Adrenal gland (tissue), 5 donors: ENCODE measurements at regions not wholly inside any gene's neighbourhood (a gene's known extent, or its start where the extent isn't known, plus 50 kb on each side); places are given as distances from the start of the nearest gene placed in this dataset.
"Not testable (repeated sequence)": the region's sequence is repeated elsewhere in the genome, so short reads cannot be mapped to it uniquely, and the experiment has no call there.

Experiments used
- POLR2A ChIP-seq, 2 donors: fragments of 450-650 bp; IDR thresholded peaks; one replicate each; pipeline ENCODE4 v1.6.1; 2017; ENCODE audit warnings: antibody characterized with exemption in 2 of 2, mild to moderate bottlenecking in 2 of 2, moderate library complexity in 1 of 2
- TF ChIP-seq, protein P1 (sequence below), 6 experiments: fragments of 450-650 bp in 4 of 6; fragments of 200-600 bp in 2 of 6; sonication (generic) in 1 of 6; IDR thresholded peaks; 1 replicate in 5 of 6; 2 replicates in 1 of 6; pipeline versions ENCODE4 v1.5.1 to v1.8.0; 2016 to 2021; ENCODE audit warnings: antibody characterized with exemption in 6 of 6, mild to moderate bottlenecking in 2 of 6, moderate library complexity in 1 of 6
- donor health status: DM: no; HTN: no; CAD: no.

DNA sequence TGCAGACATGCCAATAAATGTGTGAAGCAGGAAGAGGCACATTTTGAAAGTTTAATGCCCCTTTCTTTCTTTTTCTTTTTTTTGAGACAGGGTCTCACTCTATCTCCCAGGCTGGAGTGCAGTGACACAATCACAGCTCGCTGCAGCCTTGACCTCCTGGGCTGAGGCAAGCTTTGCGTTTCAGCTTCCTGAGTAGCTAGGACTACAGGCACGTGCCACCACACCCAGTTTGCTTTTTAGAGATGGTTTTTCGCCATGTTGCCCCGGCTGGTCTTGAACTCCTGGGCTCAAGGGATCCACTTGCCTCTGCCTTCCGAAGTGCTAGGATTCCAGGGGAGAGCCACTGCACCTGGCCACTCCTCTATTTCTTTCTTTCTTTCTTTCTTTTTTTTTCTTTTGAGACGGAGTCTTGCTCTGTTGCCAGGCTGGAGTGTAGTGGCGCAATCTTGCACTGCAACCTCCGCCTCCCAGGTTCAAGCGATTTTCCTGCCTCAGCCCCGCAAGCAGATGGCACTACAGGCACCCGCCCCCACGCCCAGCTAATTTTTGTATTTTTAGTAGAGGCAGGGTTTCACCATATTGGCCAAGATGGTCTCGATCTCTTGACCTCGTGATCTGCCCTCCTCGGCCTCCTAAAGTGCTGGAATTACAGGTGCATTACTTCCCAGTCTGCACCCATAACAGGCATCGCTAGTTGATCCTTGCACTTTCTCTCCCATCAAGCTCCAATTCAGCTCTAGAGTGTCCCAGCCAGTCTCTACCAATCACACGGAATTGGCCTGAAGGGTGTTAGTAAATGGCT, 77.5 kb upstream of the RUNX3 start:
- TF ChIP-seq, protein P1, sequence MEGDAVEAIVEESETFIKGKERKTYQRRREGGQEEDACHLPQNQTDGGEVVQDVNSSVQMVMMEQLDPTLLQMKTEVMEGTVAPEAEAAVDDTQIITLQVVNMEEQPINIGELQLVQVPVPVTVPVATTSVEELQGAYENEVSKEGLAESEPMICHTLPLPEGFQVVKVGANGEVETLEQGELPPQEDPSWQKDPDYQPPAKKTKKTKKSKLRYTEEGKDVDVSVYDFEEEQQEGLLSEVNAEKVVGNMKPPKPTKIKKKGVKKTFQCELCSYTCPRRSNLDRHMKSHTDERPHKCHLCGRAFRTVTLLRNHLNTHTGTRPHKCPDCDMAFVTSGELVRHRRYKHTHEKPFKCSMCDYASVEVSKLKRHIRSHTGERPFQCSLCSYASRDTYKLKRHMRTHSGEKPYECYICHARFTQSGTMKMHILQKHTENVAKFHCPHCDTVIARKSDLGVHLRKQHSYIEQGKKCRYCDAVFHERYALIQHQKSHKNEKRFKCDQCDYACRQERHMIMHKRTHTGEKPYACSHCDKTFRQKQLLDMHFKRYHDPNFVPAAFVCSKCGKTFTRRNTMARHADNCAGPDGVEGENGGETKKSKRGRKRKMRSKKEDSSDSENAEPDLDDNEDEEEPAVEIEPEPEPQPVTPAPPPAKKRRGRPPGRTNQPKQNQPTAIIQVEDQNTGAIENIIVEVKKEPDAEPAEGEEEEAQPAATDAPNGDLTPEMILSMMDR (IDR thresholded peaks at IDR 0.05), result not testable (repeated sequence)
- not testable (repeated sequence) for TF ChIP-seq POLR2A (IDR thresholded peaks at IDR 0.05)
